Upper lobe of right lung (tissue), 1 donor: ENCODE measurements at regions not wholly inside any gene's neighbourhood (a gene's known extent, or its start where the extent isn't known, plus 50 kb on each side); places are given as distances from the start of the nearest gene placed in this dataset.

ENCODE experiments used
- ATAC-seq: fragments of 200-7000 bp; cut with Tn5 transposase; one replicate; pipeline ENCODE4 v1.9.1; 2020; ENCODE audit warnings: mild to moderate bottlenecking, moderate library complexity
- DNase-seq: peaks from one replicate; pipeline ENCODE4 v3.0.0-alpha.2; 2020
- H3K27ac ChIP-seq: fragments of 200-600 bp; one replicate; pipeline ENCODE4 v1.8.0; 2022
- H3K27me3 ChIP-seq: fragments of 200-600 bp; one replicate; pipeline ENCODE4 v1.8.0; 2022; ENCODE audit warnings: mild to moderate bottlenecking
- H3K36me3 ChIP-seq: fragments of 200-600 bp; one replicate; pipeline ENCODE4 v1.8.0; 2022
- H3K4me1 ChIP-seq: fragments of 200-600 bp; one replicate; pipeline ENCODE4 v1.8.0; 2022
- H3K4me3 ChIP-seq: fragments of 200-600 bp; one replicate; pipeline ENCODE4 v1.8.0; 2022; ENCODE audit warnings: mild to moderate bottlenecking
- H3K9me3 ChIP-seq: fragments of 200-600 bp; one replicate; pipeline ENCODE4 v1.8.0; 2022
- CTCF ChIP-seq: fragments of 200-600 bp; IDR thresholded peaks from one replicate; pipeline ENCODE4 v1.8.0; 2022; ENCODE audit warnings: antibody characterized with exemption
- intact Hi-C: fragments of 100-400 bp; cut with DNase I; formaldehyde crosslinking; loops from one replicate; pipeline ENCODE4 v1.11.0; 2022
- donor health status: DM: no; HTN: yes; CAD: no; lungs with severe emphysema.

GRCh38 chr14:43369710-43370564, 1137.1 kb downstream of the FSCB start:
- H3K27me3 ChIP-seq: no peaks in the 10 kb centered on the region
- no peak for ATAC-seq
- no peak for TF ChIP-seq CTCF
- H3K36me3 ChIP-seq: no peaks in the 10 kb centered on the region
- no peak for DNase-seq
- no peaks in the 10 kb centered on the region for H3K9me3 ChIP-seq
- no peak overlapping the region for H3K4me3 ChIP-seq
- intact Hi-C loops: no loop called here
- H3K4me1 ChIP-seq: no peaks in the 10 kb centered on the region
- no peak overlapping the region for H3K27ac ChIP-seq

- ATAC-seq (no peak), DNase-seq (no peak)
- H3K4me1 ChIP-seq: no peaks in the 10 kb centered on the region
- no peaks in the 10 kb centered on the region for H3K9me3 ChIP-seq
- intact Hi-C loops: no loop called here
- no peak overlapping the region for H3K4me3 ChIP-seq
- no peak overlapping the region for H3K27ac ChIP-seq
- TF ChIP-seq CTCF: no peak
- no peaks in the 10 kb centered on the region for H3K36me3 ChIP-seq
- H3K27me3 ChIP-seq: no peaks in the 10 kb centered on the region
Measured at GRCh38 chr14:43362586-43362985, 1144.5 kb downstream of the FSCB start.

- H3K36me3 ChIP-seq: no peaks in the 10 kb centered on the region
- H3K9me3 ChIP-seq: no peaks in the 10 kb centered on the region
- H3K27ac ChIP-seq: no peak overlapping the region
- TF ChIP-seq CTCF: no peak
- DNase-seq: no peak
- H3K27me3 ChIP-seq: no peaks in the 10 kb centered on the region
- no peaks in the 10 kb centered on the region for H3K4me1 ChIP-seq
- intact Hi-C loops: no loop called here
- no peak overlapping the region for H3K4me3 ChIP-seq
- ATAC-seq: no peak
Measured at GRCh38 chr14:43361751-43362150, 1145.3 kb downstream of the FSCB start.

DNA sequence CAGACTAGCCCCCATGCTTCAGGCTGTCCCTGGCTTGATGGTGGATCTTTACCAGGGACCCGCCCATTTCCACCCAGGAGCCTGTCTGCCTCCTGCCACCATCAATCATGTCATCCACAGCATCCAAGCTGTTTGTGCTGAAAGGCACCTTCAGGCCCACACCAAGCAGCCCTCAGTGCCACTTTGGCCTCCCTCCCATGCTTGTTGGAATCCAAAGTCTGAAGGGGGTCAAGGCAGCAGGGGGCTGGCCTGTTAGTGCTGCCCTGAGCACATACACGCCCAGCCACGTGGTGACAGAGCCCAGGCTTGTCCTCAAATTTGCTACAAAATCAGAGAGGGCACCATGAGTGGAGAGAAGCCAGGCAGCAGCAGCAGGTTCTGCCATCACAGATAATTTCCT, 1146.8 kb downstream of the FSCB start:
- Histone ChIP-seq H3K27me3 (no peaks in the 10 kb centered on the region), H3K36me3 (no peaks in the 10 kb centered on the region), H3K4me1 (no peaks in the 10 kb centered on the region), H3K27ac (no peak overlapping the region), H3K4me3 (no peak overlapping the region), H3K9me3 (no peaks in the 10 kb centered on the region)
- no peak for ATAC-seq
- DNase-seq: no peak
- no peak for TF ChIP-seq CTCF
- intact Hi-C loops: no loop called here

- H3K27ac ChIP-seq: no peak overlapping the region
- no peaks in the 10 kb centered on the region for H3K36me3 ChIP-seq
- no peak overlapping the region for H3K4me3 ChIP-seq
- DNase-seq (no peak), ATAC-seq (peak; percentile 26)
- intact Hi-C loops: no loop called here
- no peaks in the 10 kb centered on the region for H3K9me3 ChIP-seq
- no peaks in the 10 kb centered on the region for H3K27me3 ChIP-seq
- no peaks in the 10 kb centered on the region for H3K4me1 ChIP-seq
- TF ChIP-seq CTCF: no peak
Measured at GRCh38 chr14:43359317-43359716, 1147.8 kb downstream of the FSCB start.
